HL-60 (cell line): ENCODE measurements at regions not wholly inside any gene's neighbourhood (a gene's known extent, or its start where the extent isn't known, plus 50 kb on each side); places are given as distances from the start of the nearest gene placed in this dataset.
"Not testable (repeated sequence)": the region's sequence is repeated elsewhere in the genome, so short reads cannot be mapped to it uniquely, and the experiment has no call there.

Source experiments
- DNase-seq, 2 experiments: peaks; one replicate each; pipeline ENCODE4 v3.0.0-alpha.2; 2010 to 2020; ENCODE audit warnings: low read depth in 1 of 2, low spot score in 1 of 2
- H3K27ac ChIP-seq: fragments of 250-450 bp; sonication (Bioruptor Pico); replicated peaks from 2 replicates; pipeline ENCODE4 v1.5.1; 2020; ENCODE audit warnings: mild to moderate bottlenecking, moderate library complexity
- H3K27me3 ChIP-seq: fragments of 250-450 bp; sonication (Bioruptor Pico); 2 replicates; pipeline ENCODE4 v1.5.1; 2021; ENCODE audit warnings: mild to moderate bottlenecking, moderate library complexity; ENCODE audit not compliant: insufficient read depth, poor library complexity, severe bottlenecking
- H3K4me3 ChIP-seq: replicated peaks from 2 replicates; pipeline ENCODE4 v1.5.1; 2011; ENCODE audit warnings: mild to moderate bottlenecking, control low read depth, low read length; ENCODE audit not compliant: insufficient read depth
- GABPA ChIP-seq: IDR thresholded peaks from 2 replicates; pipeline ENCODE4 v1.6.1; 2012; ENCODE audit warnings: low read depth
- POLR2AphosphoS5 ChIP-seq: IDR thresholded peaks from 2 replicates; pipeline ENCODE4 v1.6.1; 2012; ENCODE audit warnings: low read depth
- SPI1 ChIP-seq: IDR thresholded peaks from 2 replicates; pipeline ENCODE4 v1.6.1; 2012; ENCODE audit warnings: low read depth, mild to moderate bottlenecking, borderline replicate concordance
- TF ChIP-seq, protein P1 (sequence below): IDR thresholded peaks from 2 replicates; pipeline ENCODE4 v1.6.1; 2012; ENCODE audit warnings: low read depth; ENCODE audit not compliant: insufficient replicate concordance
- TF ChIP-seq, protein P2 (sequence below): IDR thresholded peaks from one replicate; pipeline ENCODE4 v1.5.1; 2011; ENCODE audit warnings: low read length, control low read depth, inconsistent platforms; ENCODE audit not compliant: insufficient read depth

DNA sequence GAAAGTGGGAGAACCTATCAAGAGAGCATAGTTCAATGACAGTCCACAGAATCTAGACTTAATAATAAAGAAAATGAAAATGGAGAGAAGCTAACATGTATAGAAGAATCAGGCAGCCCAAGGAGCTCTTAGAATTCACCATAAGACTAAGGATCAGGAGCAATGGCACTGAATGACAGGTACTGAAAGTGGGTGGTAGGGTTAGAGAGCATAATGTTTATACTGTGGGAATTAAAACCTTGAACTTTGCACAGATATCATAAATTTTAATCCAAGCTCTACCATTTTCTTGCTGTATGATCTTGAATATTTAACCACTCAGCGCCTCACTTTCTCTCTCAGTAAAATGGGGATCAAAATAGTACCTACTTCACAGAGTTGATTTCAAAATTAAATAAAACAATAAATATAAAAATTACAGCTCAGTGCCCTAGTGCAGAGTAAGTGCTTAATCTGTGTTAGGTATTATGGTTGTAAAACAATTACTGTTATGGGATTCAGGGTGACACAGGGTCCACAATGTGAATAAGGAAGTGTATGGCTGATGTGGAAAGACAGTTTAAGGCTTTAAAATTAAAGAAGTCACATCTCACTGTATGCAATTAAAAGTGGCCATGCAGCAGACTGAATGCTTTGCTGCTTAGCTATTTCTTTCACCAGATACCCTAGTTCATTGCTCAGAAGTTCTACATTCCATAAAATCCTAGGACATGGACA, 319.8 kb downstream of the HINT1 start:
- no peak for DNase-seq
- H3K4me3 ChIP-seq: no peak overlapping the region
- TF ChIP-seq, protein P1, sequence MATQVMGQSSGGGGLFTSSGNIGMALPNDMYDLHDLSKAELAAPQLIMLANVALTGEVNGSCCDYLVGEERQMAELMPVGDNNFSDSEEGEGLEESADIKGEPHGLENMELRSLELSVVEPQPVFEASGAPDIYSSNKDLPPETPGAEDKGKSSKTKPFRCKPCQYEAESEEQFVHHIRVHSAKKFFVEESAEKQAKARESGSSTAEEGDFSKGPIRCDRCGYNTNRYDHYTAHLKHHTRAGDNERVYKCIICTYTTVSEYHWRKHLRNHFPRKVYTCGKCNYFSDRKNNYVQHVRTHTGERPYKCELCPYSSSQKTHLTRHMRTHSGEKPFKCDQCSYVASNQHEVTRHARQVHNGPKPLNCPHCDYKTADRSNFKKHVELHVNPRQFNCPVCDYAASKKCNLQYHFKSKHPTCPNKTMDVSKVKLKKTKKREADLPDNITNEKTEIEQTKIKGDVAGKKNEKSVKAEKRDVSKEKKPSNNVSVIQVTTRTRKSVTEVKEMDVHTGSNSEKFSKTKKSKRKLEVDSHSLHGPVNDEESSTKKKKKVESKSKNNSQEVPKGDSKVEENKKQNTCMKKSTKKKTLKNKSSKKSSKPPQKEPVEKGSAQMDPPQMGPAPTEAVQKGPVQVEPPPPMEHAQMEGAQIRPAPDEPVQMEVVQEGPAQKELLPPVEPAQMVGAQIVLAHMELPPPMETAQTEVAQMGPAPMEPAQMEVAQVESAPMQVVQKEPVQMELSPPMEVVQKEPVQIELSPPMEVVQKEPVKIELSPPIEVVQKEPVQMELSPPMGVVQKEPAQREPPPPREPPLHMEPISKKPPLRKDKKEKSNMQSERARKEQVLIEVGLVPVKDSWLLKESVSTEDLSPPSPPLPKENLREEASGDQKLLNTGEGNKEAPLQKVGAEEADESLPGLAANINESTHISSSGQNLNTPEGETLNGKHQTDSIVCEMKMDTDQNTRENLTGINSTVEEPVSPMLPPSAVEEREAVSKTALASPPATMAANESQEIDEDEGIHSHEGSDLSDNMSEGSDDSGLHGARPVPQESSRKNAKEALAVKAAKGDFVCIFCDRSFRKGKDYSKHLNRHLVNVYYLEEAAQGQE: no peak
- TF ChIP-seq, protein P2, sequence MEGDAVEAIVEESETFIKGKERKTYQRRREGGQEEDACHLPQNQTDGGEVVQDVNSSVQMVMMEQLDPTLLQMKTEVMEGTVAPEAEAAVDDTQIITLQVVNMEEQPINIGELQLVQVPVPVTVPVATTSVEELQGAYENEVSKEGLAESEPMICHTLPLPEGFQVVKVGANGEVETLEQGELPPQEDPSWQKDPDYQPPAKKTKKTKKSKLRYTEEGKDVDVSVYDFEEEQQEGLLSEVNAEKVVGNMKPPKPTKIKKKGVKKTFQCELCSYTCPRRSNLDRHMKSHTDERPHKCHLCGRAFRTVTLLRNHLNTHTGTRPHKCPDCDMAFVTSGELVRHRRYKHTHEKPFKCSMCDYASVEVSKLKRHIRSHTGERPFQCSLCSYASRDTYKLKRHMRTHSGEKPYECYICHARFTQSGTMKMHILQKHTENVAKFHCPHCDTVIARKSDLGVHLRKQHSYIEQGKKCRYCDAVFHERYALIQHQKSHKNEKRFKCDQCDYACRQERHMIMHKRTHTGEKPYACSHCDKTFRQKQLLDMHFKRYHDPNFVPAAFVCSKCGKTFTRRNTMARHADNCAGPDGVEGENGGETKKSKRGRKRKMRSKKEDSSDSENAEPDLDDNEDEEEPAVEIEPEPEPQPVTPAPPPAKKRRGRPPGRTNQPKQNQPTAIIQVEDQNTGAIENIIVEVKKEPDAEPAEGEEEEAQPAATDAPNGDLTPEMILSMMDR: no peak
- no peak for TF ChIP-seq SPI1
- no peak for TF ChIP-seq POLR2AphosphoS5
- no peak for TF ChIP-seq GABPA
- H3K27me3 ChIP-seq: no peaks in the 10 kb centered on the region
- H3K27ac ChIP-seq: no peak overlapping the region

DNA sequence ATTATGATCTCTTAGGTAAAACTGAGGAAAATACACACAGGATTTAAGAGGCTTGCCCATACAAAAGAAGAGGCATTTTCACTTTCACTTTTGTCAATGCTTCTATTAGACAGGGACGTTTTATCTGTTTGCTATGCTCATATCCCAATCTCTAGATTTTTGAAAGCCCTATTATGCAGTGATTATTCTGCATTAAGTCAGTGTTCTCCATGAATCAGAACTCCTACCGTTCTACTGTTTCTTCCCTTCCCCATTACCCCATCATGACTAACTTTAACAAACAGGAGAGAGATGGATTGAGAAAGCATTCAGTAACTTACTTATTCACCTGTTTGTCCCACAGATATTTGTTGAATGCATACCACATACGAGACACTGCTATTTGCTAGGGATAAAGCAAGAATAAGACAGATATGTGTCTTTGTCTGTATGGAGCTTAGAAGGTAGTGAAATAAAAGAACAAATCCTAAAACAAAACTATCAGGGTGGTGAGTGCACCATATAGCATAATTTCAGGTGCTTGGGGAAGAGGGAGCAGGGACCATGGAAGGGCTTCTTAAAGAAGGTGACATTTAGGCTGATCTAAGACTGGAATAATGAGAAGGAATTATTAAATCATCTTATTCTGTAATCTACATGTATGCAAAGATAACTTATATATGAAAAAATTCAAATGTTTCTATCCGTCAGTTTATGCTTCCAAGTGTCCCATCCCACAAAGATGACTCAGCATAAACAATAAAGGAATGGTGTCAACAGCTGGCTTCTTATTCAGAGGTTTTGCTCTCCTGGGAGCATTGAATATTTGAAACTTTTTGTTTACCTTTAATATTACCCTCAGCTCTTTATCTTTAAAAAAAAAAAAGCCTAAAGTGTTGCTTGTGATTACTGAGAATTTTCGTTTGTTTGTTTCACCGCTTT, 328.1 kb downstream of the HINT1 start:
- H3K27ac ChIP-seq: no peak overlapping the region
- H3K27me3 ChIP-seq: no peaks in the 10 kb centered on the region
- no peak overlapping the region for H3K4me3 ChIP-seq
- TF ChIP-seq POLR2AphosphoS5: no peak
- TF ChIP-seq, protein P1: no peak
- TF ChIP-seq GABPA: no peak
- TF ChIP-seq SPI1: no peak
- no peak for DNase-seq

DNA sequence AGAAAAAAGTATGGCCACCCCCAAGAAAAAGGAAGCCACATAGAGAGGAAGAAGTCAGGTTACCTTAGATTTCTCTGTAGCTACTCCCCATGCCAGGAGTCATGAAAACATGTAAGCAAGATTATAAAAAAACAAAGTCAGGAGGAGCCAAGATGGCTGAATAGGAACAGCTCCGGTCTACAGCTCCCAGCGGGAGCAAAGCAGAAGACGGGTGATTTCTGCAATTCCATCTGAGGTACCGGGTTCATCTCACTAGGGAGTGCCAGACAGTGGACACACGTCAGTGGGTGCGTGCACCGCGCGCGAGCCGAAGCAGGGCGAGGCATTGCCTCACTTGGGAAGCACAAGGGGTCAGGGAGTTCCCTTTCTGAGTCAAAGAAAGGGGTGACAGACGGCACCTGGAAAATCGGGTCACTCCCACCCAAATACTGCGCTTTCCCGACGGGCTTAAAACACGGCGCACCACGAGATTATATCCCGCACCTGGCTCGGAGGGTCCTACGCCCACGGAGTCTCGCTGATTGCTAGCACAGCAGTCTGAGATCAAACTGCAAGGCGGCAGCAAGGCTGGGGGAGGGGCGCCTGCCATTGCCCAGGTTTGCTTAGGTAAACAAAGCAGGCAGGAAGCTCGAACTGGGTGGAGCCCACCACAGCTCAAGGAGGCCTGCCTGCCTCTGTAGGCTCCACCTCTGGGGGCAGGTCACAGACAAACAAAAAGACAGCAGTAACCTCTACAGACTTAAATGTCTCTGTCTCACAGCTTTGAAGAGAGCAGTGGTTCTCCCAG, 347.3 kb downstream of the HINT1 start:
- not testable (repeated sequence) for H3K27me3 ChIP-seq, DNase-seq, H3K27ac ChIP-seq, H3K4me3 ChIP-seq

DNA sequence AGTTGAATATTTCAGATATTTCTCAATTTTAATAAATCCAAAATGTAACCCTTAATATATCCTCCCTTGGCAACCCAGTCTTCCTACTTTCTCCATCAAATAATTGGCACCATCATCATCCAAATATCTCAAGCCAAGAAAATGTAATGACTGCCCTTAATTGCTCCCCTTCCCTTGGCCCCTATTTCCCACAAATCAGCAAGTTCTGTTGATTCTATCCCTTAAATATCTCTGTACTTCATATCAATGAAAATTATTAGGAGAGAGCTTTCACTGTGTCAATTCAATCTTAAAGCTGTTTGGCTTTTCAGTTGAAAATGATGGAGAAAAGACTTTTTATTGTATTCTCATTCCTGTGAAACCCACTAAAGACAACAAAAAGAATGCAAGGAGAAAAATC, 349.8 kb downstream of the HINT1 start:
- DNase-seq: no peak
- no peak overlapping the region for H3K4me3 ChIP-seq
- H3K27ac ChIP-seq: no peak overlapping the region
- TF ChIP-seq SPI1: no peak
- TF ChIP-seq, protein P2: no peak
- no peak for TF ChIP-seq GABPA
- TF ChIP-seq, protein P1: no peak
- TF ChIP-seq POLR2AphosphoS5: no peak
- no peaks in the 10 kb centered on the region for H3K27me3 ChIP-seq
